IPS-NIHi11 (cell line): ENCODE measurements at regions not wholly inside any gene's neighbourhood (a gene's known extent, or its start where the extent isn't known, plus 50 kb on each side); places are given as distances from the start of the nearest gene placed in this dataset.

Experiments used
- DNase-seq: peaks from one replicate; pipeline ENCODE4 v3.0.0; 2012; ENCODE audit warnings: mixed read lengths, low spot score

DNA sequence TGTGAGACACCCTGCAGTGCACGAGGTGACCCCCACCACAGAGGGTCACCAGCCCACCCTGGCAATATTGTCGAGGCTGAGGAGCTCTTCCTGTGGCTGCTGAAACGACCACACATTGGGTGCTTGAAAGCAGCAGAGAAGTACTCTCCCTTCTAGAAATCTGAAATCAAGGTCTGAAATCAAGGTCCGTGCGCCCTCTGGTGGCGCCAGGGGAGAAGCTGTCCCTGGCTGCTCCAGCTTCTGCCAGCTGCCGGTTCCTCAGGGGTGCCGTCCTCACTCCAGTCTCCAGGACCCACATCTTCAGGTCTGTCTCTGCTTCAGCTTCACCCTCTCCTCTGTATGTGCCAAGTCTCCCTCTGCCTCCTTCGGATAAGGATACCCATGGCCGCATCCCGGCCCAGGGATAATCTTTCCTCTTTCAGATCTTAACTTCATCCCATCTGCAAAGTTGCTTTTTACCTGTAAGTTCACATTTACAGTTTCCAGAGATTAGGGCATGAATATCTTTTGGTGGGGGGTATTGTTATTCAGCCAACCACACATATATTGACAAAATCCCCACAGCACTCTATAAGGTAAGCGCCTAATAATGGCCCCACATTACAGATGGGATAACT lies 108.3 kb upstream of the PHACTR3 start:
- DNase-seq, result peak; percentile 88

DNA sequence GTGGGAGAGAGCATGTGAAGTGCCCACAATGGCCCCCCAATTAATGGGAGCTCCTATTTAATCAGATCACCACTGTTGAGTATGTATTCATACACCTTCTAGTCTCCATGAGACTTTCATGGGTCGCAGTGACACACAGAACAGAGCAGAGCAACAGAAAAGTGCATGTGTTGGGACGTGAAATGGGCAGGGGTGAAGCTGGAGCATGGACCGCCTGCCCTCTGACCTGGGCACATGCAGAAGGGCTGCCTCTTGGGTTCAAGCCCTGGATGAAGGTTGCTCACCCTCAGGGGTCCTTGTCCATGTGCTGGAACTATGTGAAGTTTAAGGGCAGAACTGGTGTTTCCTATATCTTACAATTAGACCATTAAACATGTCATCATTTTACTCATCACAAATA lies 106.0 kb upstream of the PHACTR3 start:
- DNase-seq, result no peak

DNA sequence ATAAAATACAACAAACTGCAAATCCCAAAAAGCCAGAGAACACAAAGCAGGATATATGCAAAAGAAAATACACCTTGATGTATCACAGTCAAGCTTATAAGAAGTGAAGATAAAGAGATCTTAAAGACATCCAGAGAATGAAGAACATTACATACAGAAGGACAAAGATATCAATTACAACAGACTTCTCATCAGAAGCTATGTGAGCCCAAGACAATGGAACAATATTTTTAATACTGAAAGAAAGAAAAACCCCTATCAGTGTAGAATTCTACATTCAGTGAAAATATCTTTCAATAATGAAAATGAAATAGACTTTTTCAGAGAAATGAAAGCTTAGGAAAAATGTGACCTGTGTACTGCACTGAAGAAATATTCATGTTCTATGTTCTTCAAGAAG lies 104.5 kb upstream of the PHACTR3 start:
- DNase-seq, result no peak

DNA sequence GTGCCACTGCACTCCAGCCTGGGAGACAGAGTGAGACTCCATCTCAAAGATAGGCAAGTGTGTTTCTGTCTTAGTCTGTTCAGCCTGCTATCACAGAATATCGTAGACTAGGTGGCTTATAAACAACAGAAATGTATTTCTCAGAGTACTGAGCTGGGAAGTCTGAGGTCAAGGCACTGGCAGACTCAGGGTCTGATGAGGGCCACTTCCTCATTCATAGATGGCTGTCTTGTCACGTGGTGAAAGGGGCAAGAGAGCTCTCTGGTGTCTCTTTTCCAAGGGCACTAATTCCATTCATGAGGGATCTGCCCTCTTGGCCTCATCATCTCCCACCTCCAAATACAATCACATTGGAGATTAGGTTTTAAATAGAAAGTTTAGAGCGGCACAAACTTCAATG lies 95.6 kb upstream of the PHACTR3 start:
- no peak for DNase-seq

DNA sequence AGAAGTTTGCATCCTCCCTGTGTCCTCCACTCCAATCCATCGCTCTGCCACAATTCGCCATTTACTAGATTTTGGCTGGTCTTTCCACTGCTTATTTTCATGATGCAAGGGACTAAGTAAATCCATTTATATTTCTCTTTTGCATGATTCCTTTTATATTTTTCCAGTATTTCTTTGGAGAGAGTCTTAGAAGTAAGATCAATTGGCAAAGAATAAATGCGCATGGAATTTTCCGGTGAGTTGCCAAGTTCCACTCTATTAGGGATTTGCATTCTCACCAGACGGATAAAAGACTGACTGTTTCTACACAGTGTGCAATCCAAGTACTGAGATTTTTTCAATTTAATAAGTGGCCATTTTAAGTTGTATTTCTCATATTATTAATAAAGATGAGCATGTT lies 91.7 kb upstream of the PHACTR3 start:
- DNase-seq, result no peak

DNA sequence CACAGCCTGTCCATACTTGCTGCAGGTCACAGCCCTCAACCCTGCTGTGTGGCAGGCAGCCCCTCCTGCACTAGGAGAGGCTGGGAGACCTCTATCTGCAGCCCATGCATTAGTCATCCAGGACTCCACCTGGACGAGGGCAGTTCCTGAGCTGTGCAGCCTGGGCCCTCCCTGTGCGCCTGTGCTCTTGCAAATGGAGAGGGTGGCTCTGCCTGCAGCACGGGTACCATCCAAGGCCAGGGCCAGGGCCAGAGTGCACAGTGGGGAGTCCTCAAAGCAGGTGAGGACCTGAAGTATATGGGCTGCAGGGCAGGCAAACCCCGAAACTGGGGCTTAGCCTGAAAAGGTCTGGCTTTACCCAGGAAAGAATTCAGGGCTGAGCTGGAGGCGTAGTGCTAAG lies 89.8 kb upstream of the PHACTR3 start:
- DNase-seq, result peak; percentile 17

DNA sequence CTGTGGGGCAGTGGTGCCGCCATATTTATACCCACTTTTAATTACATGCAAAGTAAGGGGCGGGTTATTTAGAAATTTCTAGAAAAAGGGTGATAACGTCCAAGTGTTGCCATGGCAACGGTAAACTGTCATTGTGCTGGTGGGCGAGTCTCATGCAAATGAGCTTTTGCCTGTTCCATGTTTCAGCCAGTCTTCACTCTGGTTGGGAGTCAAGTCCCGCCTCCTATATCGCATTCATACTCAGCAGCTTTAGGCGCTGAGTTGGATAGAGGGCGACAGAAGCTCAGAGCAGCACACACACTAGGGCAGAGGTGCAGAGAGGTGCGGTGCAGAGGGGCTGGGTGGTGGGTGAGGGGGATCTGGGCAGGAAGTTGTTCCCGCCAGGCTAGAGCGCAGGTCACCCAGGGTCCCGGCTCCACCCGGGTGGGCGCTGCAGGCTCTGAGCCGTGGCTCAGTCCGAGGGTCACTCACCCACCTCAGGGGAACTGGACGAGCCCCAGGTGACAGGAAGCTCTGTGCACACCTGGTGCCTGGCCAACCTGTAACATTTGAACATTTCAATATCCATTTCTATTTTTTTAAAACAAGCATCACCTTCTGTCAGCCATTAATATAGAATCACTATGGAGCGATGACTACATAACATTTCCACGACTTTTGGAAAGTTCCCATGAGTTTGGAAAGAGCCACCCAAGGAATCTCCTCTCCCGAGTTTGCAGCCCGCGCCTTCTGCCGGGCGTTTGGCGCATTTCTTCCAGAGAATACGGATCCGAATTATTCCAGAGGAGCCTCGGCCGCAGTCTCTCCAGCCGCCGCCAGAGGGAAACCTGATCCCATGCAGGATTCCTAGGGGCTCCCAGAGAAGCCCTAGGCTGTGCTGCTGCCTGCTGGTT lies 89.1 kb upstream of the PHACTR3 start:
- peak; percentile 83 for DNase-seq

DNA sequence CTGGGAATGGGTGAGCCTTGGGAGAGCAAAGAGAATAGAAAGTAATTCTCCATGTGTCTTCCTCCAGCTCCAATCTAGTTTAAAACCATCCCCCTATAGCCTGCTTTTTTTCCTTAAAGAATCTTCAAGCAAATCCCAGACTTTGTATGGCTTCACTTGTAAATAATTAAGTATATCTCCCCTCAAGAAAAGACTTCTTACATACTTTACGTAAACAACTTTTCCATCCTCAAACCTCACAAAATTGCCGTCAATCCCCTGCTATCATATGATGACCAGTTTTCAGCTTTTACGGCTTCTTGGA lies 88.5 kb upstream of the PHACTR3 start:
- no peak for DNase-seq

DNA sequence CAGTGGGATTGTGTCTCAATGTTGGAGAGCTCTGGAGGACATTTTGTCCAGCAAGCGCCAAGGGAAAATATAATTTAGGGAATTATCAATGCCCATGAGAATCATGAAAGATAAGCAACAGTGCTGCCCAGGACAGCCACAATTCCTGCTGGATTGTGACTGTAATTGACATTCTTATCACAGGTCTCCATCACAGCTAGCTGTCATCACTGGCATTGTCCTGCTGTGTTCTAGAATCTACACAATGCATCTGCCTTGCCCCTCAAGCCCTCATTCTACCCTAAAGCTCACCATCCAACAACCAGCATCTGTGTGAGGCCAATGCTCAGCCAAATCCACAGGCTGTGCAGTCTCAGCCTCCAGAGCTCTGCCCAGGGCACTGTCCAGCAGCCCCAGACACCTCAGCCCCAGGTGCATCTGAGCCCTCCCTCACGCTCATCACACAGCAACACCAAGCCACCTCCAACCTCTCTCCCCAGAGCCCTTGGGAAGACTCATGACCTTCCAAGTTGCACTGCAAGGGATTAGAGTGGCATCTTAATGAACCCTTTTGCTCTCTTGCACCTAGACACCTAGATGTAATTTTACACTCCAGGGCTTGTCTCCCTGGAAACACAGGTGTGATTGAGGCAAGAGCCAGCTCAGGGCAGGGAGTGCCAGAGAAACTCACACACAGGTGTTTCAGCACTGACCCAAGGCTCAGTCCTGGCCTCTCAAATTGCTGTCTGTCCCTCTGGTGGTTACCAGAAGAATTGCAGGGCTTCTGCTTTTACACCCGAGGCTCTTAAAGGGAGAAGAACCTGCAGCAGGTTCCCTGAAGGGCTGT lies 85.2 kb upstream of the PHACTR3 start:
- DNase-seq, result peak; percentile 85

DNA sequence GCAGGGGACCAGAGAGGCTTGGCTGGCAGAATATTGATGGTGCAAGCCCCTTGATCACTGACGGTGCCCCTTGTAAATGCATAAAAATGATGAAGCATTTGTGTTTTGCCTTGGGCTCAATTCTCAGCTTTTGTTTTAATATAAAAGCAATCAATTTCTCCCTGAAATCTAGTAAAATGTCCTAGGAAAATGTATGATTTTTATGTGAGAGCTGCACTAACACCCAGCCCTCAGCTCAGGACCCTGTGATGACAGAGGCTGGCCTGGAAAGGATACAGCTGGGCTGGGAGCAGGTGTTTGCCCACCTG lies 84.7 kb upstream of the PHACTR3 start:
- DNase-seq, result no peak

DNA sequence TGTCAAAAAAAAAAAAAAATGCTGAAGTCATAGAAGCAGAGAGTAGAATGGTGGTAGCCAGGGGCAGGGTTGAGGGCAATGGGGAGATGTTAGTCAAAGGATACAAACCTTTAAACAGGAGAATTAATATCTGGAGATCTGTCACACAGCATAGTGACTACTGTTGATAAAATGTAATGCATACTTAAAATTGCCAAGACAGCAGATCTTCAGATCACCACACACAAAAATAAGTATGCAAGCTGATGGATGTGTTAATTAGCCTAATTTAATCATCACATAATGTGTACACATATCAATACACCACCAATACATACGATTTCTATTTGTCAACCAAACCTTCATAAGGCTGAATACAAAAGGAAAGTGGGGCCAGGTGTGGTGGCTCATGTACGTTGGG lies 83.5 kb upstream of the PHACTR3 start:
- no peak for DNase-seq

DNA sequence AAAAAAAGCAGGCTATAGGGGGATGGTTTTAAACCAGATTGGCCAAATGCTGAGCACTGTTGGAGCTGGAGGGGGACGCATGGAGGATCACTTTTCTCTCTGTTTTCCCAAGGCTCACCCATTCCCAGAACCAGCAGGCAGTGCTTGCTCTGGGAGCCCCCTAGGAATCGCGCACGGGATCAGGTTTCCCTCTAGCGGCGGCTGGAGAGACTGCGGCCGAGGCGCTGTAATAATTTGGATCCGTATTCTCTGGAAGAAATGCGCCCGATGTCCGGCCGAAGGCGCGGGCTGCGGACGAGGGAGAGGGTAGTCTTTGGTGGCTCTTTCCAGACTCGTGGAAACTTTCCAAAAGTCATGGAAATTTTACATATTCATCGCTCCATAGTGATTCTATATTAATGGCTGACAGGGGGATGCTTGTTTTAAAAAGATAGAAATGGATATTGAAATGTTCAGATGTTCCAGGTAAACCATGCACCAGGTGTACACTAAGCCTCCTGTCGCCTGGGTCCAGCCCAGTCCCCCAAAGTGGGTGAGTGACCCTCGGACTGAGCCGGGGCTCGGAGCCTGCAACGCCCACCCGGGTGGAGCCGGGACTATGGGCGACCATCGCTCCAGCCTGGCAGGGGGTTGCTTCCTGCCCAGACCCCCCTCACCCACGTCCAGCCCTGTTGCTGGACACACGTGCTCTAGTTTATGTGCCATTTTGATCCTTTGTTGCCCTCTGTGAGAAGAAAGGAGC lies 78.7 kb upstream of the PHACTR3 start:
- peak; percentile 80 for DNase-seq

DNA sequence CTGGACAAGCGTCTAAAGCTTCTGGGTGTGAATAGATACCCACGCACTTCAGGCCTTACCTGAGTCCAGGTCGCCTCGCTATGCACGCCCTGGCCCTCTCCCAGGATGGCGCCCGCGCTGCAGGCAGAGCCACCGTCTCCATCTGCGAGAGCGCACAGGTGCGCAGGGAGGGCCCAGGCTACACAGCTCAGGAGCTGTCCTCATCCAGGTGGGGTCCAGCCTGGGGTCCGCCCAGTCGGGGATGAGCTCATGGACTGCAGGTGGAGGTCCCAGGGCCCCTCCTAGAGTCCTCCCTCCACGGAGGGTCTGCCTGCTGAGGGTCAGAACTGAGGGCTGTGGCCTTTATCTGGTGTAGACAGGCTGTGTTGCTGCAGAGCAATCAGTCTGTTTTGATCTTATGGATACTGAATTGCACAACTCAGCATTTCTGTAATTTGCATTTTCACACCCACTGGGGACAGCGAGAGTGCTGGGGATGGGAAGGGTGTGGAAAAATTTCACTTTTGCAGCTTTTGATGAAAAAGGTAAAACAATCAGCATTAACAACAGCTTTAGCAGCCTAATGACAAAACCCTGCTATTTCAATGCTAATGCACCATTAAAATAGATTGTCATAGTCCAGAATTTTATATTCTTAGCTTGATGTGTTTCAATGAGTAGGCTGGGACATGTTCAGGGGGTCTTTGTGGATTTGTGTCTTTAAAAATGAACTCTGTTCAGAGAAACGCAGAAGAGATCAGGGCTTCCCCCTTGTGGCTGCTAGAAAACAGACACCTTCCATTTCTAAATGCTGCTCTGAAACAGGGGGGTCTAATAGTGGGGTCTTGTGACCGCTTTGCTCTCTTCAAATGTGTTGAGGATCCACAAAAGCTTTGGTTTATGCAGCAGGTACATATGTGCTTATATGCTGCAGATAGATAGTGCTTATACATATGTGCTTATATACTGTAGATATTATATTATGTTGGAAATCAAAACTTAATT lies 77.8 kb upstream of the PHACTR3 start:
- DNase-seq, result peak; percentile 39

DNA sequence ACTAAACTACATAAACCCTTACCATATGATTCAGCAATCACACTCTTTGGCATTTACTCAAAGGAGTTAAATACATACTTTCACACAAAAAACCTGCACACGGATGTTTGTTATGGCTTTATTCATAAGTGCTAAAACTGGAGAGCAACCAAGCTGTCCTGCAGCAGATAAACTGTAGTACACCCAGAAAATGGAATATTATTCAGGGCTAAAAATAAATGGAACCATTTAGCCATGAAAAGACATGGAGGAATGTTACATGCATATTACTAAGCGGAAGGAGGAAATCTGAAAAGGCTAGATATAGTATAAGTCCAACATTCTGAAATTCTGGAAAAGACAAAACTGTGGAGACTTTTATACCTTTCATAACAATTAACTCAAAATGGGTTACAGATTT lies 73.6 kb upstream of the PHACTR3 start:
- no peak for DNase-seq

DNA sequence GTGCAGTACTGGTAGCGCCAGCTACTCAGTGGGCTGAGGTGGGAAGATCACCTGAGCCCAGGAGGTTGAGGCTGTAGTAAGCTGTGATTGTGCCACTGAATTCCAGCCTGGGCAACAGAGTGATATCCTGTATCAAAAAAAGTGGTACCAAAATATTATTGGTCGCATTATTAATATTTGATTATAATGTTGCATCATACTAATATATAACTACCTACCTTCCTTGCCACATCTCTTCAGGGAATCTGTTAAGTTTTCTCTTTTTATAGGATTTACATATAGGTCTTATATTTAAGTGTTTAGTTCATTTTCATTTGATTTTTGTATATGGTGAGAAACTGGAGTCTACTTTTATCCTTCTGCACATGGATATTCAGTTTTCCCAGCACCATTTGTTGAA lies 66.3 kb upstream of the PHACTR3 start:
- no peak for DNase-seq

DNA sequence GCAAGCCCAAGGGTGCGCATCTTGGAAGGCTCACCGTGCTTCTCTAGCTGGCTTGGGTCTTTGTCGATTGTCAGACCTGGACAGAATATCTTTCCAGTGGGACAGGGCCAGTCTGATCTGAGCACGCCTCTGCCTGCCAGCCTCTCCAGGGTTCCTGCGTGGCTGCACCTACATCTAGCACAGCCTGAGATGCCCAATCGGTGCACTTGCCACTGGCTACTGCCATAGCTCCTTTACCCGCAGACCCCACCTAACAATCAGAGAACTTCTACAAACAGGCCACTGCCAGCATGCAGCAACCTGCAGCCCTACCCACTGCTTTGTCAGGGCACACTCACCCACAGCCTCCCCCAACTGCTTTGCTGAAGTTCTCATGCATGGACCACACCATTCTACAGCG lies 56.7 kb upstream of the PHACTR3 start:
- DNase-seq, result no peak
